GM12878 (cell line): ENCODE measurements at regions not wholly inside any gene's neighbourhood (a gene's known extent, or its start where the extent isn't known, plus 50 kb on each side); places are given as distances from the start of the nearest gene placed in this dataset.

ENCODE experiments used
- ATAC-seq: fragments of 200-7000 bp; cut with Tn5 transposase; 3 replicates; pipeline ENCODE4 v1.9.1; 2020; ENCODE audit warnings: mild to moderate bottlenecking, moderate library complexity
- BruUV-seq: library from RNA; stranded (reverse); fragments of 400-500 nt; replicated peaks from 2 replicates; lab custom pipeline; 2021; lab: Mats Ljungman, UMichigan
- CTCF ChIA-PET: fragments of 300-600 bp; sonication (Branson Sonifier 250); formaldehyde crosslinking; extraction: SDS; loops from one replicate; lab custom pipeline; 2021; ENCODE audit warnings: inconsistent platforms; lab: Yijun Ruan, JAX
- POLR2A ChIA-PET: fragments of 350-600 bp; formaldehyde crosslinking; extraction: SDS; loops from one replicate; lab custom pipeline; 2021; ENCODE audit warnings: inconsistent platforms; lab: Charles Lee
- RAD21 ChIA-PET: fragments of 300-600 bp; sonication (Branson Sonifier 250); formaldehyde crosslinking; loops from one replicate; lab custom pipeline; 2023; ENCODE audit warnings: antibody characterized with exemption; ENCODE audit not compliant: unreplicated experiment; lab: Charles Lee
- SMC1A ChIA-PET: fragments of 300-600 bp; sonication (Branson Sonifier 250); formaldehyde crosslinking; loops from one replicate; lab custom pipeline; 2023; ENCODE audit not compliant: unreplicated experiment, uncharacterized antibody; lab: Charles Lee
- DNase-seq: peaks from one replicate; pipeline ENCODE4 v3.0.0-alpha.2; 2011; ENCODE audit warnings: low read depth, low spot score
- FAIRE-seq: peaks from 3 replicates; lab custom pipeline; 2011; peaks lifted over from hg19 to GRCh38; lab: Jason Lieb, UNC
- H2AFZ ChIP-seq: 2 replicates; pipeline ENCODE4 v1.6.0; 2011; ENCODE audit warnings: low read depth, low read length, control low read depth; ENCODE audit not compliant: control insufficient read depth
- H3K27ac ChIP-seq: 2 replicates; pipeline ENCODE4 v1.5.1; 2011; ENCODE audit warnings: control low read depth; ENCODE audit not compliant: control insufficient read depth, insufficient read depth
- H3K27me3 ChIP-seq, 2 experiments: replicated peaks in 1 of 2; 2 replicates each; pipeline versions ENCODE4 v1.6.0 to v1.6.1; 2011; ENCODE audit warnings: low read length in 1 of 2; ENCODE audit not compliant: control insufficient read depth in 2 of 2, insufficient read depth in 2 of 2
- H3K36me3 ChIP-seq, 2 experiments: 2 replicates each; pipeline ENCODE4 v1.5.1; 2011; ENCODE audit warnings: low read length in 1 of 2; ENCODE audit not compliant: control insufficient read depth in 2 of 2, insufficient read depth in 2 of 2
- H3K4me1 ChIP-seq: 2 replicates; pipeline ENCODE4 v1.6.1; 2011; ENCODE audit warnings: mild to moderate bottlenecking, low read length, moderate library complexity, mixed read lengths; ENCODE audit not compliant: control insufficient read depth, insufficient read depth
- H3K4me2 ChIP-seq: 2 replicates; pipeline ENCODE4 v1.6.0; 2011; ENCODE audit warnings: control low read depth; ENCODE audit not compliant: control insufficient read depth, insufficient read depth
- H3K4me3 ChIP-seq: fragments of 200-600 bp; sonication (generic); 2 replicates; pipeline ENCODE4 v1.5.1; 2016
- H3K79me2 ChIP-seq: 2 replicates; pipeline ENCODE4 v1.6.0; 2011; ENCODE audit warnings: low read length; ENCODE audit not compliant: control insufficient read depth, insufficient read depth
- H3K9ac ChIP-seq: 2 replicates; pipeline ENCODE4 v1.8.0; 2011; ENCODE audit warnings: low read length, control low read depth, mixed read lengths; ENCODE audit not compliant: control insufficient read depth, insufficient read depth
- H3K9me3 ChIP-seq: replicated peaks from 3 replicates; pipeline ENCODE4 v1.5.1; 2011; ENCODE audit warnings: mild to moderate bottlenecking, low read length; ENCODE audit not compliant: control insufficient read depth, insufficient read depth
- H4K20me1 ChIP-seq: 2 replicates; pipeline ENCODE4 v1.6.0; 2011; ENCODE audit not compliant: control insufficient read depth, insufficient read depth
- CHD4 ChIP-seq: fragments of 200-600 bp; sonication (generic); IDR thresholded peaks from 2 replicates; pipeline ENCODE4 v1.6.1; 2016; ENCODE audit warnings: mild to moderate bottlenecking
- E2F8 ChIP-seq: fragments of 450-650 bp; IDR thresholded peaks from 2 replicates; pipeline ENCODE4 v1.6.1; 2018; ENCODE audit warnings: mild to moderate bottlenecking, low read depth, moderate library complexity; ENCODE audit not compliant: partially characterized antibody
- ESRRA ChIP-seq: IDR thresholded peaks from 2 replicates; pipeline ENCODE4 v1.6.1; 2012; ENCODE audit warnings: mild to moderate bottlenecking, low read length, improper control_type of control experiment
- MTA2 ChIP-seq: fragments of 450-650 bp; IDR thresholded peaks from 2 replicates; pipeline ENCODE4 v1.6.1; 2016; ENCODE audit warnings: low read depth, mild to moderate bottlenecking, moderate library complexity
- MTA3 ChIP-seq: IDR thresholded peaks from 2 replicates; pipeline ENCODE4 v1.6.1; 2012; ENCODE audit warnings: low read length, inconsistent platforms, borderline replicate concordance
- NFIC ChIP-seq: IDR thresholded peaks from 2 replicates; pipeline ENCODE4 v1.6.1; 2012; ENCODE audit warnings: low read depth, mild to moderate bottlenecking, inconsistent platforms, low read length, moderate library complexity
- NKRF ChIP-seq: fragments of 450-650 bp; conservative IDR thresholded peaks from 2 replicates; pipeline ENCODE4 v1.6.1; 2017; ENCODE audit warnings: mild to moderate bottlenecking, moderate library complexity
- RAD21 ChIP-seq: IDR thresholded peaks from 2 replicates; pipeline ENCODE4 v1.6.1; 2011; ENCODE audit warnings: mild to moderate bottlenecking, low read depth, low read length, moderate library complexity; ENCODE audit not compliant: insufficient read depth
- ZNF274 ChIP-seq: IDR thresholded peaks from one replicate; pipeline ENCODE4 v1.8.0; 2011; ENCODE audit not compliant: insufficient read length, insufficient read depth
- ZNF687 ChIP-seq: fragments of 450-650 bp; IDR thresholded peaks from 2 replicates; pipeline ENCODE4 v1.6.1; 2017; ENCODE audit warnings: mild to moderate bottlenecking, moderate library complexity
- WGBS: methylation state at CpG from one replicate; pipeline ENCODE4 v1.1.6; 2016; ENCODE audit warnings: low lambda C conversion rate; ENCODE audit not compliant: insufficient replicate concordance, insufficient coverage; ENCODE audit errors: missing lambda C conversion rate; 5-methylcytosine and 5-hydroxymethylcytosine counted together
- in situ Hi-C: fragments of 300-500 bp; cut with MboI; formaldehyde crosslinking; loops from 9 replicates; pipeline ENCODE4 v1.14.3; 2018; ENCODE audit warnings: mixed read lengths
- intact Hi-C: fragments of 100-400 bp; cut with micrococcal nuclease; formaldehyde crosslinking; loops from one replicate; pipeline ENCODE4 v1.14.2; 2022; ENCODE audit not compliant: unreplicated experiment

GRCh38 chr1:34306568-34306967, 129.9 kb downstream of the C1orf94 start:
- 5% methylated on average over 2 of the region's 2 CpGs for WGBS
- H2AFZ ChIP-seq = no peak overlapping the region
- POLR2A ChIA-PET = no interaction called here
- in situ Hi-C loops = no loop called here
- BruUV-seq = no TSS peak
- no peak overlapping the region for H3K4me3 ChIP-seq
- TF ChIP-seq ESRRA (no peak), CHD4 (no peak), NKRF (no peak), RAD21 (no peak), MTA3 (no peak)
- CTCF ChIA-PET = no interaction called here
- H3K36me3 ChIP-seq = no peaks in the 10 kb centered on the region
- FAIRE-seq = no peak
- H3K27me3 ChIP-seq = no peaks in the 10 kb centered on the region; a peak in 1 of 4 replicates
- no peaks in the 10 kb centered on the region; the same call in 2 of the 3 replicates for H3K9me3 ChIP-seq
- SMC1A ChIA-PET = no interaction called here
- H4K20me1 ChIP-seq = no peaks in the 10 kb centered on the region
- intact Hi-C loops = no loop called here
- H3K79me2 ChIP-seq = no peaks in the 10 kb centered on the region
- no peak overlapping the region for H3K4me2 ChIP-seq
- H3K27ac ChIP-seq = no peak overlapping the region
- H3K4me1 ChIP-seq = no peaks in the 10 kb centered on the region
- RAD21 ChIA-PET = no interaction called here
- no peak for DNase-seq
- ATAC-seq = no peak
- no peak overlapping the region for H3K9ac ChIP-seq

GRCh38 chr1:34312359-34312758, 135.7 kb downstream of the C1orf94 start:
- no peak overlapping the region for H3K27ac ChIP-seq
- ChIA-PET CTCF (no interaction called here), SMC1A (interaction anchor here (1.0 kb wide), 2 partner anchors 22 to 103 kb away, joined by 3 read pairs; no protein-coding TSS in a partner anchor), POLR2A (no interaction called here), RAD21 (no interaction called here)
- H3K27me3 ChIP-seq = no peaks in the 10 kb centered on the region
- WGBS = 0% methylated on average over 1 of the region's 1 CpG
- no peak for FAIRE-seq
- H3K4me1 ChIP-seq = no peaks in the 10 kb centered on the region
- H3K4me2 ChIP-seq = no peak overlapping the region
- intact Hi-C loops = no loop called here
- no TSS peak for BruUV-seq
- in situ Hi-C loops = no loop called here
- H3K79me2 ChIP-seq = no peaks in the 10 kb centered on the region
- DNase-seq = no peak
- no peak for ATAC-seq
- no peak overlapping the region for H3K9ac ChIP-seq
- no peaks in the 10 kb centered on the region for H3K36me3 ChIP-seq
- H3K4me3 ChIP-seq = no peak overlapping the region
- no peaks in the 10 kb centered on the region for H4K20me1 ChIP-seq
- no peaks in the 10 kb centered on the region; the same call in 2 of the 3 replicates for H3K9me3 ChIP-seq
- no peak overlapping the region for H2AFZ ChIP-seq
- TF ChIP-seq NFIC (no peak), ZNF687 (no peak), MTA2 (no peak), ZNF274 (no peak), E2F8 (no peak)
